ENCODE measurements at regions not wholly inside any gene's neighbourhood (a gene's known extent, or its start where the extent isn't known, plus 50 kb on each side); places are given as distances from the start of the nearest gene placed in this dataset.
A peak's percentile ranks its signal among the peaks of the same experiment; 100 is the strongest.

GRCh38 chr9:89804766-89805531 is 200.1 kb downstream of the GADD45G start:
- Histone ChIP-seq H3K4me3 (no peak overlapping the region), H3K9me3 (no peaks in the 10 kb centered on the region), H3K27ac (no peak overlapping the region), H3K27me3 (no peaks in the 10 kb centered on the region), H3K4me1 (peaks cover 9 to 46% (median 28%) of the 10 kb centered on the region in 9 donors), H3K36me3 (no peaks in the 10 kb centered on the region)
- no peak for ATAC-seq
- intact Hi-C loops (cut with DNase I): loop anchor here in 2 of 10 donors (5.0 kb wide), 2 partner anchors 198 to 297 kb away; partner anchors contain the start of gene GADD45G (in 1 of the 2)
- TF ChIP-seq CTCF (IDR thresholded peaks at IDR 0.05): no peak
- 84 to 90% methylated on average over 8 of the region's 8 CpGs for WGBS, 2 donors
- DNase-seq: no peak

- DNase-seq (no peak), ATAC-seq (no peak)
- intact Hi-C loops (cut with DNase I): no loop called here
- no peak for TF ChIP-seq CTCF (IDR thresholded peaks at IDR 0.05)
- Histone ChIP-seq H3K9me3 (no peaks in the 10 kb centered on the region), H3K4me1 (peaks cover 9 to 46% (median 30%) of the 10 kb centered on the region in 9 donors), H3K27me3 (no peaks in the 10 kb centered on the region), H3K4me3 (no peak overlapping the region), H3K36me3 (no peaks in the 10 kb centered on the region), H3K27ac (peak overlapping the region in 1 of 10 donors; percentile 50)
- WGBS, 2 donors: 86 to 90% methylated on average over 10 of the region's 10 CpGs
These were observed 200.9 kb downstream of the GADD45G start for GRCh38 chr9:89805571-89806292.

GRCh38 chr9:89806371-89807100 is 201.7 kb downstream of the GADD45G start:
- Histone ChIP-seq H3K27me3 (no peaks in the 10 kb centered on the region), H3K4me3 (no peak overlapping the region), H3K9me3 (no peaks in the 10 kb centered on the region), H3K36me3 (no peaks in the 10 kb centered on the region), H3K4me1 (peaks cover 9 to 43% (median 30%) of the 10 kb centered on the region in 9 donors), H3K27ac (peak overlapping the region in 1 of 10 donors; percentile 50)
- DNase-seq (no peak), ATAC-seq (peak in 2 of 8 donors; percentile 17 to 38)
- WGBS, 2 donors: 78 to 85% methylated on average over 4 of the region's 4 CpGs
- TF ChIP-seq CTCF (IDR thresholded peaks at IDR 0.05): no peak
- intact Hi-C loops (cut with DNase I): no loop called here

GRCh38 chr9:89807101-89807395 is 202.2 kb downstream of the GADD45G start:
- WGBS, 2 donors: 97 to 98% methylated on average over 5 of the region's 5 CpGs
- Histone ChIP-seq H3K27me3 (peaks cover 0 to 2% (median 0%) of the 10 kb centered on the region in 7 donors), H3K27ac (peak overlapping the region in 1 of 10 donors; percentile 16), H3K36me3 (no peaks in the 10 kb centered on the region), H3K4me3 (no peak overlapping the region), H3K9me3 (no peaks in the 10 kb centered on the region), H3K4me1 (peaks cover 9 to 39% (median 26%) of the 10 kb centered on the region in 9 donors)
- no peak for ATAC-seq
- TF ChIP-seq CTCF (IDR thresholded peaks at IDR 0.05): no peak
- intact Hi-C loops (cut with DNase I): no loop called here
- DNase-seq: no peak
